H9 (cell line): ENCODE measurements at regions not wholly inside any gene's neighbourhood (a gene's known extent, or its start where the extent isn't known, plus 50 kb on each side); places are given as distances from the start of the nearest gene placed in this dataset.

Experiments used
- DNase-seq: peaks from one replicate; pipeline ENCODE4 v3.0.0-alpha.2; 2017
- H2AFZ ChIP-seq: one replicate; pipeline ENCODE4 v1.6.1; 2013; ENCODE audit warnings: mild to moderate bottlenecking, low read length, control low read depth, moderate library complexity
- H2AK5ac ChIP-seq: 2 replicates; pipeline ENCODE4 v1.6.1; 2013; ENCODE audit warnings: low read length, control low read depth, mixed read lengths; ENCODE audit not compliant: insufficient read length
- H2BK120ac ChIP-seq: one replicate; pipeline ENCODE4 v1.6.1; 2013; ENCODE audit warnings: low read depth, mild to moderate bottlenecking, low read length, control low read depth, inconsistent platforms; ENCODE audit not compliant: poor library complexity, severe bottlenecking
- H2BK12ac ChIP-seq: 2 replicates; pipeline ENCODE4 v1.6.1; 2013; ENCODE audit warnings: low read length, control low read depth, mixed read lengths, low read depth; ENCODE audit not compliant: insufficient read length
- H2BK15ac ChIP-seq: 2 replicates; pipeline ENCODE4 v1.6.1; 2013; ENCODE audit warnings: low read depth, low read length, control low read depth
- H2BK20ac ChIP-seq: one replicate; pipeline ENCODE4 v1.6.1; 2013; ENCODE audit warnings: low read depth, mild to moderate bottlenecking, low read length, control low read depth, inconsistent platforms; ENCODE audit not compliant: poor library complexity, severe bottlenecking
- H2BK5ac ChIP-seq: 2 replicates; pipeline ENCODE4 v1.6.1; 2013; ENCODE audit warnings: low read length, control low read depth, mixed read lengths; ENCODE audit not compliant: insufficient read length
- H3K14ac ChIP-seq: 2 replicates; pipeline ENCODE4 v1.6.1; 2013; ENCODE audit warnings: low read length, control low read depth; ENCODE audit not compliant: insufficient read depth
- H3K18ac ChIP-seq: 2 replicates; pipeline ENCODE4 v1.6.1; 2013; ENCODE audit warnings: low read depth, mild to moderate bottlenecking, mixed read lengths, low read length, control low read depth; ENCODE audit not compliant: insufficient read length
- H3K23ac ChIP-seq: 2 replicates; pipeline ENCODE4 v1.6.1; 2013; ENCODE audit warnings: low read length, control low read depth, mixed read lengths, low read depth; ENCODE audit not compliant: insufficient read length
- H3K23me2 ChIP-seq: 2 replicates; pipeline ENCODE4 v1.6.1; 2013; ENCODE audit warnings: low read depth, mild to moderate bottlenecking, mixed read lengths, low read length, control low read depth; ENCODE audit not compliant: insufficient read length, poor library complexity, severe bottlenecking
- H3K27ac ChIP-seq: 2 replicates; pipeline ENCODE4 v1.5.1; 2013; ENCODE audit warnings: low read length, control low read depth, mixed read lengths, low read depth; ENCODE audit not compliant: insufficient read length
- H3K27me3 ChIP-seq: 2 replicates; pipeline ENCODE4 v1.6.1; 2013; ENCODE audit warnings: low read length, control low read depth, inconsistent platforms; ENCODE audit not compliant: insufficient read depth
- H3K4ac ChIP-seq: 2 replicates; pipeline ENCODE4 v1.6.1; 2013; ENCODE audit warnings: low read depth, mild to moderate bottlenecking, control low read depth, inconsistent platforms, low read length, moderate library complexity
- H3K4me1 ChIP-seq: 2 replicates; pipeline ENCODE4 v1.6.1; 2013; ENCODE audit warnings: low read length, control low read depth, inconsistent platforms; ENCODE audit not compliant: insufficient read depth
- H3K4me2 ChIP-seq: 2 replicates; pipeline ENCODE4 v1.6.1; 2013; ENCODE audit warnings: low read length, control low read depth, mixed read lengths; ENCODE audit not compliant: insufficient read length, insufficient read depth
- H3K56ac ChIP-seq: 2 replicates; pipeline ENCODE4 v1.6.1; 2013; ENCODE audit warnings: low read depth, mild to moderate bottlenecking, mixed read lengths, low read length, control low read depth; ENCODE audit not compliant: insufficient read length
- H3K79me1 ChIP-seq: 2 replicates; pipeline ENCODE4 v1.6.1; 2013; ENCODE audit warnings: low read depth, mild to moderate bottlenecking, moderate library complexity, low read length, control low read depth, inconsistent platforms; ENCODE audit not compliant: insufficient read depth, poor library complexity, severe bottlenecking
- H3K79me2 ChIP-seq: 2 replicates; pipeline ENCODE4 v1.6.1; 2013; ENCODE audit warnings: low read length, control low read depth, inconsistent platforms; ENCODE audit not compliant: insufficient read depth
- H3K9ac ChIP-seq: 2 replicates; pipeline ENCODE4 v1.6.1; 2013; ENCODE audit warnings: low read length, control low read depth, mixed read lengths; ENCODE audit not compliant: insufficient read length; ENCODE audit errors: extremely low read depth
- H3K9me3 ChIP-seq: one replicate; pipeline ENCODE4 v1.6.1; 2013; ENCODE audit warnings: low read depth, low read length, inconsistent platforms; ENCODE audit not compliant: control insufficient read depth
- H3T11ph ChIP-seq: one replicate; pipeline ENCODE4 v1.6.1; 2013; ENCODE audit warnings: mild to moderate bottlenecking, low read length, control low read depth, inconsistent platforms
- H4K20me1 ChIP-seq: one replicate; pipeline ENCODE4 v1.6.1; 2013; ENCODE audit not compliant: control insufficient read depth, insufficient read length, insufficient read depth
- H4K5ac ChIP-seq: 2 replicates; pipeline ENCODE4 v1.6.1; 2013; ENCODE audit warnings: low read depth, mild to moderate bottlenecking, mixed read lengths, low read length, control low read depth; ENCODE audit not compliant: insufficient read length
- H4K8ac ChIP-seq: replicated peaks from 2 replicates; pipeline ENCODE4 v1.6.1; 2013; ENCODE audit warnings: low read length, control low read depth, mixed read lengths, low read depth; ENCODE audit not compliant: insufficient read length
- H4K91ac ChIP-seq: 2 replicates; pipeline ENCODE4 v1.6.1; 2013; ENCODE audit warnings: low read depth, mild to moderate bottlenecking, moderate library complexity, mixed read lengths, low read length, control low read depth; ENCODE audit not compliant: insufficient read length
- H3K27ac Mint-ChIP-seq, 3 experiments: 2 replicates in 2 of 3; 3 replicates in 1 of 3; pipeline ENCODE4 v1.8.0; 2020 to 2021; ENCODE audit warnings: mixed read lengths in 3 of 3, mild to moderate bottlenecking in 1 of 3, moderate library complexity in 1 of 3
- H3K27me3 Mint-ChIP-seq: 2 replicates; pipeline ENCODE4 v1.8.0; 2021; ENCODE audit warnings: low read depth, mild to moderate bottlenecking, moderate library complexity, mixed read lengths
- H3K36me3 Mint-ChIP-seq, 3 experiments: 2 replicates in 2 of 3; 3 replicates in 1 of 3; pipeline ENCODE4 v1.8.0; 2020 to 2021; ENCODE audit warnings: low read depth in 3 of 3, mixed read lengths in 3 of 3; ENCODE audit not compliant: insufficient read depth in 1 of 3
- H3K4me1 Mint-ChIP-seq, 2 experiments: 2 replicates each; pipeline ENCODE4 v1.8.0; 2020; ENCODE audit warnings: mixed read lengths in 2 of 2
- H3K4me3 Mint-ChIP-seq, 2 experiments: 2 replicates in 1 of 2; 3 replicates in 1 of 2; pipeline ENCODE4 v1.8.0; 2020 to 2021; ENCODE audit warnings: mild to moderate bottlenecking in 2 of 2, mixed read lengths in 2 of 2, moderate library complexity in 1 of 2
- H3K9me3 Mint-ChIP-seq, 2 experiments: 2 replicates in 1 of 2; 3 replicates in 1 of 2; pipeline ENCODE4 v1.8.0; 2020; ENCODE audit warnings: mild to moderate bottlenecking in 2 of 2, mixed read lengths in 2 of 2, moderate library complexity in 1 of 2
- TF ChIP-seq, protein P1 (sequence below): fragments of 200-600 bp; sonication (generic); conservative IDR thresholded peaks from 3 replicates; pipeline ENCODE4 v1.8.0; 2021; ENCODE audit warnings: antibody characterized with exemption, mild to moderate bottlenecking

DNA sequence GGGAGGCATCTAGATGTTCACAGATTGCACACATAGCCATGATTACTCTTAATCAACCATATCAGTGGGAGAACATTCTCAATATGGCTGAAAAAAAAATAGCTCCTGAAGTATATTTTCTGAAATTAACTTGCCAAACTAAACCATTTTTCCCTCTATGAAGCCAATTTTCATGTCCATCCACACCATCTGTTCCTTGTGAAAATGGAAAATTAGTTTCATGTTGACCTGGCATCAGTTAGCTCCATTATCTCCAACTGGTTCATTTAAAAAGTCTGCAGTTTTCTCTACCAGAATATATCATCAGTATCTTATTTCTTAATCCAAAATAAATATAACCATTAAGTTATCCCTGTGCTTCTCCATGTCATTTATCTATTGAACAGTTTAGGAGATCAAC, 138.8 kb upstream of the CDH10 start:
- peaks cover 0 to 2% of the 10 kb centered on the region in 2 experiments; a peak in 1 of 5 replicates for H3K9me3 Mint-ChIP-seq
- no peak overlapping the region for H2BK15ac ChIP-seq
- no peak for DNase-seq
- H3K56ac ChIP-seq, result no peak overlapping the region
- H3K18ac ChIP-seq, result no peak overlapping the region
- H3K36me3 Mint-ChIP-seq, result no peaks in the 10 kb centered on the region
- H3K27ac ChIP-seq, result no peak overlapping the region
- no peaks in the 10 kb centered on the region for H3K23me2 ChIP-seq
- no peak overlapping the region for H3K4me2 ChIP-seq
- H4K8ac ChIP-seq, result no peak overlapping the region
- no peak overlapping the region for H2BK20ac ChIP-seq
- no peaks in the 10 kb centered on the region for H3K4me1 ChIP-seq
- H3K4ac ChIP-seq, result no peak overlapping the region
- no peaks in the 10 kb centered on the region for H3K27me3 ChIP-seq
- H3K23ac ChIP-seq, result no peak overlapping the region
- H3K4me3 Mint-ChIP-seq, result no peak overlapping the region
- H2BK12ac ChIP-seq, result no peak overlapping the region
- TF ChIP-seq, protein P1, sequence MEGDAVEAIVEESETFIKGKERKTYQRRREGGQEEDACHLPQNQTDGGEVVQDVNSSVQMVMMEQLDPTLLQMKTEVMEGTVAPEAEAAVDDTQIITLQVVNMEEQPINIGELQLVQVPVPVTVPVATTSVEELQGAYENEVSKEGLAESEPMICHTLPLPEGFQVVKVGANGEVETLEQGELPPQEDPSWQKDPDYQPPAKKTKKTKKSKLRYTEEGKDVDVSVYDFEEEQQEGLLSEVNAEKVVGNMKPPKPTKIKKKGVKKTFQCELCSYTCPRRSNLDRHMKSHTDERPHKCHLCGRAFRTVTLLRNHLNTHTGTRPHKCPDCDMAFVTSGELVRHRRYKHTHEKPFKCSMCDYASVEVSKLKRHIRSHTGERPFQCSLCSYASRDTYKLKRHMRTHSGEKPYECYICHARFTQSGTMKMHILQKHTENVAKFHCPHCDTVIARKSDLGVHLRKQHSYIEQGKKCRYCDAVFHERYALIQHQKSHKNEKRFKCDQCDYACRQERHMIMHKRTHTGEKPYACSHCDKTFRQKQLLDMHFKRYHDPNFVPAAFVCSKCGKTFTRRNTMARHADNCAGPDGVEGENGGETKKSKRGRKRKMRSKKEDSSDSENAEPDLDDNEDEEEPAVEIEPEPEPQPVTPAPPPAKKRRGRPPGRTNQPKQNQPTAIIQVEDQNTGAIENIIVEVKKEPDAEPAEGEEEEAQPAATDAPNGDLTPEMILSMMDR, result no peak
- no peak overlapping the region for H2BK120ac ChIP-seq
- no peak overlapping the region for H3K9ac ChIP-seq
- H3T11ph ChIP-seq, result no peak overlapping the region
- H3K4me1 Mint-ChIP-seq, result peaks cover 4 to 5% of the 10 kb centered on the region in 2 experiments
- H4K20me1 ChIP-seq, result no peaks in the 10 kb centered on the region
- H2AK5ac ChIP-seq, result no peak overlapping the region
- H4K5ac ChIP-seq, result no peak overlapping the region
- no peaks in the 10 kb centered on the region for H3K9me3 ChIP-seq
- no peak overlapping the region for H3K27ac Mint-ChIP-seq
- no peak overlapping the region for H3K14ac ChIP-seq
- no peaks in the 10 kb centered on the region for H3K27me3 Mint-ChIP-seq
- H3K79me2 ChIP-seq, result no peaks in the 10 kb centered on the region
- H2BK5ac ChIP-seq, result no peak overlapping the region
- H4K91ac ChIP-seq, result no peak overlapping the region
- no peaks in the 10 kb centered on the region for H3K79me1 ChIP-seq
- H2AFZ ChIP-seq, result no peak overlapping the region
